NCI-H2029 (cell line): ENCODE measurements at regions not wholly inside any gene's neighbourhood (a gene's known extent, or its start where the extent isn't known, plus 50 kb on each side); places are given as distances from the start of the nearest gene placed in this dataset.

Experiments
- DNase-seq: peaks from one replicate; lab custom pipeline; 2025; lab: John Stamatoyannopoulos, UW

DNA sequence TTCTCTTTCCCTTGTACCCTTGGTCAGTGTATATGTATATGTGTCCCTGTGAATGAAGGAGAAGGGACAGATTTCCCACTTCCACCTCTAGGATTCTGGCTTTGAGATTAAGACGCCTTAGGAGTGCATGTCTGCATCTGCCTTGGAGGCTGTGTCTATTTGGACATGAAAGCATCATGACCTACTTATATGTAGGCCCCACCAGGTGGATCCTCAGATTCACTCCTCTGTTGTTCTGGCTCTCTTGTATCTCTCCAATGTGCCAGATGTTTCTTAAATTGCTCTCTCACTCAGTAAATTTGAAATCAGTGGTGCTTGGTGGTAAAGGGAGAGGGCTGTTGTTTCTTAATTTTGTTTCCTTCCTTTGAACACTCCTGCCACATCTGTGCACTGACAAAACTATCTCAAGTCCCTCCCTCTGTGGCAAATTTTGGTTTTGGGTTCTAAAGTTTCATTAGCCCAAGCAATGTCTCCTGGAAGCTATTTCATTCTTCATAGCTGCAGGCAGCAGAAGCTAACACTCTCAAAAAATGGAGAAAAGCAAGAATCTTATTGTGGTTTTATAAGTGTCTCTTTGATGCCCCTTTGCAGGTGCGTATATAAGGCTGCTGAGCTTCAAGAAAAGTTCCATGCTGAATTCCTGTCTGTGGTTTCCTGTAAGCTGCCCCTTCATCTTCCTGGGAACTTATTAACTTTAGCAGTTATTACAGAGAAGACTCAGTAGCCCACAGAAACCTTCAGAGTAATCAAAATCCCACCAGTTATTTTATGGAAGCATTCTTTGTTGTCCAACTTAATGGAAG lies 179.7 kb upstream of the SETBP1 start:
- no peak for DNase-seq

DNA sequence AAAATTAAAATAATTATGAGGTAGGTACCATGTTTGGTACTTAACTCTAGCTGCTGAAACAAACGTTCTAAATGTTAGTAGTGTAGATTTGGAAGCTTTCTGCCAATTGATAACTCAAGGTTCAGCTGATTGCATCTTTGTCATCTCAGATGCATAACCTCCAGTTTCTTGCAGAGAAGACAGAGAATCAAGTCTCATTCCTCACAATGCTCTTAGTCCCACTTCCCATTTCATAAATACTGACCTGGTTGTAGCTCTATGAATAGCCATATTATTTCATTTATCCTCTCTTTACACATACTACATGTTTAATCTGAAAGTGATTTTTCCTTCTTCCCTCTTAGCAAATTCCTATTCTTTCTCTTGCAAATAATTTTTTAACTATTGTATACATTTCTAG lies 178.5 kb upstream of the SETBP1 start:
- no peak for DNase-seq

DNA sequence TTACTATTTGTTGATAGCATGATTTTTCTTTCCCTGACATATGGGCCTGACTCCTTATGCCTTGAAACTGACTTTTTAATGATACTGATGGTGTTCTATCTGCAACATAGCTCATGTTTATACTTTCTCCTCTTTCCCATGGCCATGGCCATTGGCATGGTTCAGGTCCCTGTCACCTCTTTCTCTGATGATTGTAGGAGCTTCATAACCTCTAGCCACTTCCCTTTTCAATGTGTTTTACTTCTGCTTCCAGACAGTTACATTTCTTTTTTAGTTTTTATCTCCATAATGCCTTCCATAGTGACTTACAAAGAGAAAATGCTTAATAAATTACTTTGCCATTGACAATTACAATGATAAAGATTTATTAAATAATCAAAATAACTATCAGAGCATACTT lies 177.9 kb upstream of the SETBP1 start:
- no peak for DNase-seq

DNA sequence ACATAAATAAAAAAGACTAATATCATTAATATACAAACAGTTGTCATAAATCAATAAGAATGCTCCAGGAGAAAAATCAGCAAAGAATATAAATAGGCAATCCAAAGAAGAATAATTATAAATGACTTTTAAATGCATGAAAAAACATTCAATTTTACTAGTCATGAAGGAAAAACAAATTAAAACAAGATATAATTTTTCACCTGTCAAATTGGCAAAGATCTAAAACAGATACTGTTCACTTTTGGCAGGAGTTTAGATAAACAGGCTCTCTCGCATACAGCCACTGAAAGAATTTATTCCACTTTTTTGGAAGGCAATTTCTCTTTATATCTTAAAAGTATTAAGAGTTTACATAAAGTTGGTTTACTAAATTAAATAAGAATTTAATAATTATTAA lies 176.8 kb upstream of the SETBP1 start:
- no peak for DNase-seq

DNA sequence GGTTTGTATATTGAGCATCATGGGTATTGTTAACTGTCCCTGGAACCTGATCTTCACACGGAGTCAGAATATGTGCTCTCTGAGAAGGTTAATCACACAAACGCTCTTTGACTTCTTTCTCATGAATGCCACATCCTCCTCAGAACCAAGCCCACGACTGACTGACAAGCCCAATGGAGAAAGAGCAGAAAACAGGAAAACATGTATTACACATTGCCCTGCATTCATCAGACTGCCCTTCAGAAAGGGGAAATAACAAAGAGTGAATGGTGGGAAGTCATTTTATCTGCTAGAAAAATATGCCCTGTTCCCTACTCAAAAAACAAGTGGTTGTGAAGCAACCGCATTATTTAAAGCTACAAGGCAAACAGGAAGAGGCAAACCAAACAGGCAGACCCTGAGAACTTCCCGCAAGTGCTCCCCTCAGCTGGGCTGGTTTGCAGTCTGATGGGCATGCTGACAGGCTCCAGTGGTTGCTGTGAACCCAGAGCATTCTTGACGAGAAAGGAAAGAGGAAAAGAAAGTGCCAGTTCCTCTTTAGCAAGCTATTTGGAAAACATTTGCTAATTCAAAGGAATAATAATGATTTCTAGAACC lies 172.9 kb upstream of the SETBP1 start:
- DNase-seq = no peak

DNA sequence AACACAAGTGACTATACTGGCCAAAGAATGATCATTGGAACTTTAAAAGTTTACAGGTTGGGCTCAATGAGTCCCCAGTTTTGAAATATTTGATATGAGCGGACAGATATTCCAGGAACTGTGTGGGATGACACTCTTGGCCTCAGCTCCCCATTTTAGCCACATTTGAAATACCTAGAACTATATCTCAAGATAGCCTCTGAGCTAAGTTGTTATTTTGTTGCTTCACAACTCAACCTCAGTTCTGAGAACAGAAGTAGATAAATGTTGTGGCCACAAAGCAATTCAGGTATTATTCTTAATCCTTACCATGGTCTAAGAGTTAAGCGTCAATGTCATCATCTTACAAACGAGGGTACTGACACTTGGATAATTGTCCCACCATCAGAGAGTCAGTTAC lies 172.2 kb upstream of the SETBP1 start:
- no peak for DNase-seq

DNA sequence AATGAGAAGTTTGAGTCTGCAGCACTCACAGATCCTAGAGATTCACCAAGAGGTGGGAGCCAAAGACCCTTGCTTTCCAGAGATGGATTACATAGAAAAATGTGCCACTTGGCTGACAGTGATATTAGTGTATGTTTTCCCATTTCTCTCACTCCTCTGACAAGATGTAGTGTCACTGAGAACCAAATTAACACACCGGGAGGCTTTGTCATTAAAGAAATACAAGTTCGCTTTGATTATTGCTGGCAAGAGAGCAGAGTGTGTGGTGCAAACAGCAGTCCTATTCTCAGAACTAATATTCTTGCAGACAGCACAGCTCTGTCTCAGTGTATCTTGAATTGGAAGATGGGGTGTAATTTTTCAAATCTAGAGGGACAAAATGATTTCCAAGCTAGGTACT lies 171.6 kb upstream of the SETBP1 start:
- DNase-seq = no peak

DNA sequence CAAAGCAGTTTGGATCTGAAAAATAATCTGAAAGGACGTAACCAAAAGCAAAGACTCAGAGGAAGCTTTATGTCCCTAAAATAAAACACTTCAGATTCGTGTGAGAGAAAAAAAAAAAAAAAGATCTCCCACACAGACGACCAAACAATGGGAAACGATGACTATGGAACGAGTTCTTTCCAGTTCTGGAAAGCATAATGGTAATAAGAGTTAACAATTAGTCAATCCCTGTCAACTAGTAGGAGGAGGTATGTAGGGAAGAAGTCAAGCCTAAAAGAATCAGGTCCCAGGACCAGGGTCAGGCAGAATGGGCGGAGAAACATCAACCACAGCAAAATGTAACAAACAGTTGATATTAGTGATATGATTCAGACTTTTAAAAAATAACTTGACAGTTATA lies 170.3 kb upstream of the SETBP1 start:
- DNase-seq = no peak

DNA sequence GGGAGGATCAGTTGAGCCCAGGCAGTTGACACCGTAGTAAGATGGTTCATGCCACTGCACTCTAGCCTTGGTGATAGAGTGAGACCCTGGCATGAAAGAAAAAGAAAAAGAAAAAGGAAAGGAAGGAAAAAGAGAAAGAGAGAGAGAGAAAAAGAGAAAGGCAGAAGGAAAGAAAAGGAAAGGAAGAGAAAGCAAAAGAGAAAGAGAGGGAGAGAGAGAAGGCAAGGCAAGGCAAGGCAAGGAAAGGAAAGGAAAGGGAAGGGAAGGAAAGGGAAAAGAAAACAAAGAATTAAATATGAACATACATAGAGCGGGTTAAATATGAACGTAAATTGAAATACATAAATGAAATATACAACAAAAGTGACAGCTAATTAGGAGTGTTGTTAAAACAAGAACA lies 167.5 kb upstream of the SETBP1 start:
- DNase-seq = no peak

DNA sequence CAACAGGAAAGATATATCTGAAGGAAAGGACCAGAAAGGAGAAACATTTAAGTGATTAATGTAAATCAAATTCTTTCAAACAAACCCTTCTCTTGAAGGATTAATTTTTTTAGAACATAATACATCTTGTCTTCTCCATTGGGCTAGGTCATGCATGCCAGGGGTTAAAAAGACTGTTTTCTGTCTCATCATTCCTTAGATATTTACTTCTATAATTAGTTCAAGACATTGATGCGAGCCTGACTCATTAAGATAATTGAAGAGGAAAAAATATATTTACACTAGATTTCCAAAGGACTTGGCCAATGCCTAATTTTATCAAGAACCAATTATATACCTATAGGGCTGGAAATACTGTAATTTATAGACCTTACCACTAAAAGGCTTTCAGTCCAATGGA lies 166.6 kb upstream of the SETBP1 start:
- DNase-seq = no peak

DNA sequence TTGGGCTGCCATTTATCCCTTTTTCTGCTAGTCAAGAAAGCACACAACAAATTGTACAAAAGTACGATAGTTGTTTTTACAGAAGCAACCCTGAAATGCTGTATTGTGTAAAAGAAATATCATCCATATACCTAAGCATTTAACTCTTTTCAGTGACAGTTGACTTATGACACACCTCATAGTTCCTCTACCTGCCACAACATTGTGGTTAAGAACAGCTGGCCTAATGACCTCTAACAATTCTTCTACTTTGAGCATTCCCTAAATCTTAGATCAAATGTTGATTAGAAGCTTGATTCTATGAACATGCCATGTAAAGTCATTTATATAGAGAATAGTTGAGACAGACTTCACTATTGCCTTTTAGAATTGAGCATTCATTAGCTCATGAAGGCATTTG lies 165.9 kb upstream of the SETBP1 start:
- DNase-seq = no peak

DNA sequence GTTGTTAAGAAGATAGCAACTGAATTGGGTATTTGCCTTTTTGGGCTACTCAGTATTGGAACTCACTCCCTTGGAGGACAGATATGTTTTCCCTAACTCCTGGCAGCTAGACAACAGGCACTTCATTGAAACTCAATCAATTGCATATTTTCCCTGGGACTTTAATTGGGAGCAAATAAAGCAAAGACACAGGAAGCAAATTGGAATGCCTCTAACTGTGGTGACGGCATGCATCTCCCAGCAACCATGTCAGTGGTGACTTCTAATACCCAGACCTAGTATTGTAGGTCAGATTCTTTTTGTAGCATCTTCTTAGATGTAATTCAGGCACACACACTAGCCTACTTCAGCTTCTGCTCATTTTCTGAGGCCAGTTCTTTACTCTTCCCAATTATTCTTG lies 164.2 kb upstream of the SETBP1 start:
- no peak for DNase-seq

DNA sequence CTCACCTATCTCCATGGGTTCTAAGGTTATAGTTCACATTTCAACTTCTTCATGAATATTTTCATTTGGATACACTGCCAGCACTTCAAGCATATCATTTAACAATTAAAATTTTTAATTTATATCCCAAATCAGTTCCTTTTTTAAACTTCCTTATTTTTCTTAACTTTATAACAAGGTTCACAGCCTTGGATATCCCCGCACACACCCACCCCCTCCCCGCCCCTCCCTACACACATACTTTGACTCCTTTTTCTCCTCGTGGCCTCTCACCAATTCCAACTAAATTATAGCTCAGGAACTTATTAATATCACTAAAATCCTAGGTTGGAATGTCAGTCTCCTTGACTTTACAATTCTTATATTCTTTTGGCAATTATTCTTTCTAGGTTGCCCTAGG lies 163.6 kb upstream of the SETBP1 start:
- no peak for DNase-seq

DNA sequence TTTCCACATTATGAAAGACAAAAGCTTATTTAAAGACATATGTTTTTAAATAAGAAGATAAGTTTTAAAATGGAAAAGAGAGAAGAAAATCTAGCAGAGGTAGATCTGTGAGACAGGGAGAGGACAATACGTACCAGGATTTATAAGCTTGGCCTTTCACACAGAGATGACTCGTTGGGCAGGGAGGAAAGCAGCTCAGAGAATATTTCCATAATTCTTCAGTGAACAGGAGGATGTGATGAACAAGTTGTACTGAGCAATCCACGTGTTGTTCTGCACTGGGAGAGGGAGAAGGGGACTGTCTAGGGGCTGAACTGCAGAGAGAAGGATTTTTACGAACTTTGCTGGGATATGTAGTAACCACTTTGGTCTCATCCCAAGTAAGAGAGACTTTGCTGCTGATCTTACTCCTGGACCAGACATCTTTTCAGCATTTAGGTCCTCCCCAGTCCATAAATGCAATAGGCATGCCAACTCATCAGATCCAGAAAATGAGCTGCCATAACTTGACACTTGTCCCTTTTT lies 162.5 kb upstream of the SETBP1 start:
- DNase-seq = no peak

DNA sequence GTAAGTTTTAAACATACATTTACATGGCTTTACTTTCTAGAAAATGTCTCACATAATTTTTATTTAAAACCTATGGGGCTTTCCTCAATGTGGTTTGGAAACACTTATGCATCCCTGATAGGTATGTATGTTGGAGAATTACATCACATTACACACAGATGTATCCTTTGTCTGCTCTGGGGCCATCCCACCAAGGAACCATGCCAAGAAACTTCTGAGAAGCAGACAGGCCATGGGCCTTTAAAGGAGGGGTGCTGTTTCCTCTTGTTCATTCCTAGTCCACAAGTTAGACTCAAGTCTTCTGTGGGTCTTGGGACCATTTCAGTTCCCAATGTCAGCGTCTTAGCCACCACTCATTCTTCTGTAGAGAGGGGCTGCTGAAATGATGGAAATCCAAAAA lies 162.0 kb upstream of the SETBP1 start:
- DNase-seq = no peak

DNA sequence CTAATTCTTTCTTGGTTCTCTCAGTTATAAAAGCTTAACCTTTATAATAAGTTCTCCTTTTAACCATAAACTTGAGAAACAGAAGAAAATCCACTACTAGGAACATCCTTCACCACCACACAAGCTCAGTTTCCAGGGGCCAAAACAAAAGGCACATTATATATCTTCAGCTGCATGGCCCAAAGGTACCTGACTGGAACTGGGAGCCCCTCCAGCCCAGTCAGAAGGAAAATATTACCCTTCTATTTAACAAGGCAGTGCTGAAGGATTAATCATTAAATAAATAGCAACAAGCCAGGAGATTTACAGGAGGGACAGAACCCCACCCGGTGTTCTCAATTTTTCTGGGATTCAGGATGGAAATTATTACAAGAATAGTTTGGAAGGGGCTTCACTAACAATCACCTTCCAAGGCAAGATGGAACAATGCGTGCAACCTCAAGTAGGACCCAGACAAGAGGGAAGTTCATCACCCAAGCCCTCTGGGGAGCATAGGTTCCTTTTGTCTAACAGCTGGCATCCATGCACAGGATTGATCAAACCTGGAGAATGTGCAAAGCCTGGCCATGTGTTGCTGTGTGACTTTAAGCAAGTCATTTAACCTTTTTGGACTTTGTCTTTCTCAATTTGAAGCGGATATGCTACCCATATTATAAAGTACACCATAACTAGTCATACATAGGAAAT lies 159.6 kb upstream of the SETBP1 start:
- no peak for DNase-seq

DNA sequence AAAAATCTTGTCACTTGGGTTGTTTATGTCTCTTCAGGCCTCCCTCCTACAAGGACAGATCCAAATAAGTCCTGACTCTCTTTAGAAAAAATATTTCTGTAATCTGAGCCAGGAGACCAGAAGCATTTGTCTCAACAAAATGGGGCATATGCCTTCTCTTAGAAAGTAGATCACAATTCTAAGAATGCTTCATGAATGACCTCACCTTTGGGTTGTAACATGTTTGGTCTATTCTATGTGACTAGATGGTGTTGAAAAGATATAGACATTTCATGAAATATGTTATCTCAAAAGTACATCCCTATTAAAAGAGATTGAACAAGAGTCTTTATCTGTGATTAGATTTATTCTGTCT lies 159.0 kb upstream of the SETBP1 start:
- DNase-seq = no peak

DNA sequence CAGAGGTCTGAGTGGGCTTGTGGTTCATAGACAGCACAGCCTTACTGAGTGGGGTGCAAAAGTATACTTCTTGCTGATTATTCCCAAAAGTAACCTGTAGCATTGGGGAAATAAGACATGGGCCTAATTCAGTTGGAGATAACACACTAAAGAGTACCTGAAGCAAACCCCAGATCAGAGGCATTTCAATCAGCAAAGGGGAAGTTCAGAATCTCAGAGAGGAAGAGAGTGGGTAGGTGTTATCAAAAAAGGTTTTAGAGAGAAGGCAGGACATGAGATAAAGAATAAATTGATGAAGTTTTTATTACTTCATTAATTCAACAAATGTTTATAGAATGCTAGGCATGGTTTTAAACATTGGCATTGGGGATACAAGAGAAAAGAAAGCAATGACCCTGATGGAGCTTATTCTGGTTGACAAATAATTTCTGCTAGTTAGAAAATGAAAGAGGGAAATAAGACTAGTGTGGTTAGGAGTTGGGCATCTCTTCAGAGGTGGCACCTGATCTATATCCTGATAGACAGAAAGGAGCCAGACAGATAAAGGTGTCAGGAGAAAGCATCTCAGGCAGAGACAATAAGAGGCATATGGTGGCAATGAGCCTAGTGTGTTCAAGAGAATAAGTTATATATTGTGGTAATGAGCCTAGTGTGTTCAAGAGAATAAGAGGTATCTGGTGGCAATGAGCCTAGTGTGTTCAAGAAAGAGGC lies 153.8 kb upstream of the SETBP1 start:
- DNase-seq = no peak

DNA sequence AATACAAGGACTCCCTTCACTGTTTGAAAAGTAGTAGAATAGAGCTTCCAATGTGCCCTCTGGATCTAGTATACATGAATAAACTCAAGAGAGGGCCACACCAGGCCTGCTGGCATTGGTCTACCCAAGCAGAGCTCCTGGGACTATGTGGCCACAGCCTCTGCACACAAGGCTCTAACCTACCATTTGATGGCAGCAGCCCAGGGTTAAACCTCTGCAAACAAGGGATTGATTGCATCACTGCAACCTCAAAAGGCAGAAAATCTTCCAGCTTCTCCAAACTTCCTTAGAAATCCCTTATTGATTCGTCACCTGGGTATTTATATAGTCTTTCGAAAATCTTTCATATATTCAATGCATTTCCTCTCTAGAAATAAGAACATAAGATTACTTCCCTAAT lies 147.6 kb upstream of the SETBP1 start:
- DNase-seq = no peak

DNA sequence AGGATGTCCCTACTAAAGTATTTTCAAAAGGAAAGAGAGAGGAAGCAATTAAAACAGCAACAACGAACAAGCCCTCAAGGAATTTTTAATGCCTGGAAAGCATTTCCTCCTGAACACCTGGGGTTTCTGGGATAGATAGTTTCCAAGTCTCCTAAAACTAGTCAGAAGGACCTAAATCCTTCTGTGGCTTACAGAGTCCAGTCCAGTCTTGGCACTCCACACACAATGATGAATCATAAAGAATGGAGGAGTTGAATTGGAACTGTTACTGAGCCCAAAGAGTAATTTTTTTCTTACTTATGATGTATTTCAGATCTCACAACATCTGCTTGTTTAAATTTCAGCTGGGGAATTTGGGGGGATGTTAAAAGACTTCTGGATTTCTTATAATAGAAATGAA lies 144.6 kb upstream of the SETBP1 start:
- no peak for DNase-seq

DNA sequence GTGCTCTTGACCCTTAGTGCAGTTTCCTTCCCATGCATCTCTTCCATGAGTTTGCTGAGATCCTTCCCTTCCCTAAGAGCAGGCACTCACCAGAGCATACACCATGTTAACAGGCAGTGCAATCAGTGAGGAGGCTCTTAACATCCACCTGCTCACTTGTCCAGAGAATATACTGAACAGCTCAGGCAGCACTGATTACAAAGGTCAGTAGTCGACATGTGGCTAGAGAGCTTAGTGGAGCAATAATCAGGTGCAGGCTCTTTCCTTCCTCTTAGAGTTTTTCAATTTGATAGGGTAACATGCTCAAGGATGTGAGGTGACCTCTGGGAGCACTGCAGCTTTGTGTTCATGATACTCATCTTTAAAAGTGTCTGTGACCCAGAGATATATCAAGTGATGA lies 144.1 kb upstream of the SETBP1 start:
- DNase-seq = no peak

DNA sequence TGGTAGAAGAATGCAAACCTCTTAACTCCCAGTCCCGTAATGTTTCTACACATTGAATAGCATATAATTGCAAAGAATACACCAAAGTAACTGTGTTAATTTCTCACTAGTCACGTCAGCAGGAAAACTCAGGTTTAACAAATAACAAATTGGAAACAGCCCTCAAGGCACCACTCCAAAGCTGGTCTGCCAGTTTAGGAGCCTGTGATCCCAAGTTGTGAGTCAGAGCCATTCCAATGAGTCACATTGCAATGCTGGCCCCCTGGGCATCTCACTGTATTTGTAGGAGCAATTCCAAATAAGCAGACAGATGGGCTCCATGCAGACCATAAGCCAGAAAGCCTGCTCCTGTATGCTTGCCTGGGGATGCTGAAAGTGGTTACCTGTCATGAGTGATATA lies 143.2 kb upstream of the SETBP1 start:
- DNase-seq = no peak

DNA sequence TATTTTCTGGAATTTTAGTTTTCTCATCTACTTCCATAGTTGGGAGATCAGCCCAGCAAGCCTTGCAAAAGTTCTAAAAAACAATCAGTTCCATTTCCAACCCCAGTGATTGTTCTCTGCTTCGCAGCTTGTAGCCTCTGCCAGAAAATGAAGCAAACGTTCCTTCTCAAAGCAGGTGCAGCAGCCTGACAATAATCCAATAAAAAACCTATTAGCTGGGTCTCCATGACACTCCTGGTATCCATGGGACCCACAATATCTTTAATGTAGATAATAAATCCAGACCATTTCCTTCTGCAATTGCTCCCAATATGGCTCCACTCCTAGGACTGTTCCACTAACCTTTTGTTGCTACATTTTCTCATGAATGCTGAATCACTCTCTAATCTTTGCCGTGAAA lies 140.8 kb upstream of the SETBP1 start:
- DNase-seq = no peak
